H9 (cell line): ENCODE measurements at regions not wholly inside any gene's neighbourhood (a gene's known extent, or its start where the extent isn't known, plus 50 kb on each side); places are given as distances from the start of the nearest gene placed in this dataset.

Experiments used
- DNase-seq: peaks from one replicate; pipeline ENCODE4 v3.0.0-alpha.2; 2017
- H2AFZ ChIP-seq: one replicate; pipeline ENCODE4 v1.6.1; 2013; ENCODE audit warnings: mild to moderate bottlenecking, low read length, control low read depth, moderate library complexity
- H2AK5ac ChIP-seq: 2 replicates; pipeline ENCODE4 v1.6.1; 2013; ENCODE audit warnings: low read length, control low read depth, mixed read lengths; ENCODE audit not compliant: insufficient read length
- H2BK120ac ChIP-seq: one replicate; pipeline ENCODE4 v1.6.1; 2013; ENCODE audit warnings: low read depth, mild to moderate bottlenecking, low read length, control low read depth, inconsistent platforms; ENCODE audit not compliant: poor library complexity, severe bottlenecking
- H2BK12ac ChIP-seq: 2 replicates; pipeline ENCODE4 v1.6.1; 2013; ENCODE audit warnings: low read length, control low read depth, mixed read lengths, low read depth; ENCODE audit not compliant: insufficient read length
- H2BK15ac ChIP-seq: 2 replicates; pipeline ENCODE4 v1.6.1; 2013; ENCODE audit warnings: low read depth, low read length, control low read depth
- H2BK20ac ChIP-seq: one replicate; pipeline ENCODE4 v1.6.1; 2013; ENCODE audit warnings: low read depth, mild to moderate bottlenecking, low read length, control low read depth, inconsistent platforms; ENCODE audit not compliant: poor library complexity, severe bottlenecking
- H2BK5ac ChIP-seq: 2 replicates; pipeline ENCODE4 v1.6.1; 2013; ENCODE audit warnings: low read length, control low read depth, mixed read lengths; ENCODE audit not compliant: insufficient read length
- H3K14ac ChIP-seq: 2 replicates; pipeline ENCODE4 v1.6.1; 2013; ENCODE audit warnings: low read length, control low read depth; ENCODE audit not compliant: insufficient read depth
- H3K18ac ChIP-seq: 2 replicates; pipeline ENCODE4 v1.6.1; 2013; ENCODE audit warnings: low read depth, mild to moderate bottlenecking, mixed read lengths, low read length, control low read depth; ENCODE audit not compliant: insufficient read length
- H3K23ac ChIP-seq: 2 replicates; pipeline ENCODE4 v1.6.1; 2013; ENCODE audit warnings: low read length, control low read depth, mixed read lengths, low read depth; ENCODE audit not compliant: insufficient read length
- H3K23me2 ChIP-seq: 2 replicates; pipeline ENCODE4 v1.6.1; 2013; ENCODE audit warnings: low read depth, mild to moderate bottlenecking, mixed read lengths, low read length, control low read depth; ENCODE audit not compliant: insufficient read length, poor library complexity, severe bottlenecking
- H3K27ac ChIP-seq: 2 replicates; pipeline ENCODE4 v1.5.1; 2013; ENCODE audit warnings: low read length, control low read depth, mixed read lengths, low read depth; ENCODE audit not compliant: insufficient read length
- H3K27me3 ChIP-seq: 2 replicates; pipeline ENCODE4 v1.6.1; 2013; ENCODE audit warnings: low read length, control low read depth, inconsistent platforms; ENCODE audit not compliant: insufficient read depth
- H3K4ac ChIP-seq: 2 replicates; pipeline ENCODE4 v1.6.1; 2013; ENCODE audit warnings: low read depth, mild to moderate bottlenecking, control low read depth, inconsistent platforms, low read length, moderate library complexity
- H3K4me1 ChIP-seq: 2 replicates; pipeline ENCODE4 v1.6.1; 2013; ENCODE audit warnings: low read length, control low read depth, inconsistent platforms; ENCODE audit not compliant: insufficient read depth
- H3K4me2 ChIP-seq: 2 replicates; pipeline ENCODE4 v1.6.1; 2013; ENCODE audit warnings: low read length, control low read depth, mixed read lengths; ENCODE audit not compliant: insufficient read length, insufficient read depth
- H3K56ac ChIP-seq: 2 replicates; pipeline ENCODE4 v1.6.1; 2013; ENCODE audit warnings: low read depth, mild to moderate bottlenecking, mixed read lengths, low read length, control low read depth; ENCODE audit not compliant: insufficient read length
- H3K79me1 ChIP-seq: 2 replicates; pipeline ENCODE4 v1.6.1; 2013; ENCODE audit warnings: low read depth, mild to moderate bottlenecking, moderate library complexity, low read length, control low read depth, inconsistent platforms; ENCODE audit not compliant: insufficient read depth, poor library complexity, severe bottlenecking
- H3K79me2 ChIP-seq: 2 replicates; pipeline ENCODE4 v1.6.1; 2013; ENCODE audit warnings: low read length, control low read depth, inconsistent platforms; ENCODE audit not compliant: insufficient read depth
- H3K9ac ChIP-seq: 2 replicates; pipeline ENCODE4 v1.6.1; 2013; ENCODE audit warnings: low read length, control low read depth, mixed read lengths; ENCODE audit not compliant: insufficient read length; ENCODE audit errors: extremely low read depth
- H3K9me3 ChIP-seq: one replicate; pipeline ENCODE4 v1.6.1; 2013; ENCODE audit warnings: low read depth, low read length, inconsistent platforms; ENCODE audit not compliant: control insufficient read depth
- H3T11ph ChIP-seq: one replicate; pipeline ENCODE4 v1.6.1; 2013; ENCODE audit warnings: mild to moderate bottlenecking, low read length, control low read depth, inconsistent platforms
- H4K20me1 ChIP-seq: one replicate; pipeline ENCODE4 v1.6.1; 2013; ENCODE audit not compliant: control insufficient read depth, insufficient read length, insufficient read depth
- H4K5ac ChIP-seq: 2 replicates; pipeline ENCODE4 v1.6.1; 2013; ENCODE audit warnings: low read depth, mild to moderate bottlenecking, mixed read lengths, low read length, control low read depth; ENCODE audit not compliant: insufficient read length
- H4K8ac ChIP-seq: replicated peaks from 2 replicates; pipeline ENCODE4 v1.6.1; 2013; ENCODE audit warnings: low read length, control low read depth, mixed read lengths, low read depth; ENCODE audit not compliant: insufficient read length
- H4K91ac ChIP-seq: 2 replicates; pipeline ENCODE4 v1.6.1; 2013; ENCODE audit warnings: low read depth, mild to moderate bottlenecking, moderate library complexity, mixed read lengths, low read length, control low read depth; ENCODE audit not compliant: insufficient read length
- H3K27ac Mint-ChIP-seq, 3 experiments: 2 replicates in 2 of 3; 3 replicates in 1 of 3; pipeline ENCODE4 v1.8.0; 2020 to 2021; ENCODE audit warnings: mixed read lengths in 3 of 3, mild to moderate bottlenecking in 1 of 3, moderate library complexity in 1 of 3
- H3K27me3 Mint-ChIP-seq: 2 replicates; pipeline ENCODE4 v1.8.0; 2021; ENCODE audit warnings: low read depth, mild to moderate bottlenecking, moderate library complexity, mixed read lengths
- H3K36me3 Mint-ChIP-seq, 3 experiments: 2 replicates in 2 of 3; 3 replicates in 1 of 3; pipeline ENCODE4 v1.8.0; 2020 to 2021; ENCODE audit warnings: low read depth in 3 of 3, mixed read lengths in 3 of 3; ENCODE audit not compliant: insufficient read depth in 1 of 3
- H3K4me1 Mint-ChIP-seq, 2 experiments: 2 replicates each; pipeline ENCODE4 v1.8.0; 2020; ENCODE audit warnings: mixed read lengths in 2 of 2
- H3K4me3 Mint-ChIP-seq, 2 experiments: 2 replicates in 1 of 2; 3 replicates in 1 of 2; pipeline ENCODE4 v1.8.0; 2020 to 2021; ENCODE audit warnings: mild to moderate bottlenecking in 2 of 2, mixed read lengths in 2 of 2, moderate library complexity in 1 of 2
- H3K9me3 Mint-ChIP-seq, 2 experiments: 2 replicates in 1 of 2; 3 replicates in 1 of 2; pipeline ENCODE4 v1.8.0; 2020; ENCODE audit warnings: mild to moderate bottlenecking in 2 of 2, mixed read lengths in 2 of 2, moderate library complexity in 1 of 2
- CTCF ChIP-seq: fragments of 200-600 bp; sonication (generic); conservative IDR thresholded peaks from 3 replicates; pipeline ENCODE4 v1.8.0; 2021; ENCODE audit warnings: antibody characterized with exemption, mild to moderate bottlenecking
- WGBS: extraction: QIAGEN DNeasy Blood & Tissue Kit; methylation state at CpG from one replicate; pipeline ENCODE4 v1.1.7; 2013; ENCODE audit warnings: missing lambda C conversion rate, low lambda C conversion rate, mixed read lengths; ENCODE audit not compliant: insufficient read length; ENCODE audit errors: extremely low coverage; 5-methylcytosine and 5-hydroxymethylcytosine counted together

- no peak overlapping the region for H3K4me2 ChIP-seq
- no peak overlapping the region for H2BK120ac ChIP-seq
- H3K27ac Mint-ChIP-seq, result peak overlapping the region in 2 of 3 experiments; percentile 2 to 32; a peak in 2 of 7 replicates
- H3K9me3 Mint-ChIP-seq, result no peaks in the 10 kb centered on the region
- H3K14ac ChIP-seq, result no peak overlapping the region
- H4K5ac ChIP-seq, result no peak overlapping the region
- 0 out of 7 replicates have a peak, but pooled peaks cover 0 to 3% (median 0%) of the 10 kb centered on the region in 3 experiments for H3K36me3 Mint-ChIP-seq
- no peaks in the 10 kb centered on the region for H3K23me2 ChIP-seq
- no peak overlapping the region for H3K4ac ChIP-seq
- H2BK15ac ChIP-seq, result no peak overlapping the region
- H2BK12ac ChIP-seq, result no peak overlapping the region
- H3K18ac ChIP-seq, result no peak overlapping the region
- no peak overlapping the region for H2AFZ ChIP-seq
- peaks cover 16 to 20% of the 10 kb centered on the region in 2 experiments for H3K4me1 Mint-ChIP-seq
- H4K20me1 ChIP-seq, result no peaks in the 10 kb centered on the region
- WGBS, result no CpG with 5 or more reads among the region's 5 CpGs
- no peak overlapping the region for H3K23ac ChIP-seq
- no peaks in the 10 kb centered on the region; the same call in 1 of the 2 replicates for H3K27me3 Mint-ChIP-seq
- no peak overlapping the region for H3K27ac ChIP-seq
- H2BK20ac ChIP-seq, result no peak overlapping the region
- no peak overlapping the region for H4K91ac ChIP-seq
- no peak overlapping the region for H3K56ac ChIP-seq
- H3K79me2 ChIP-seq, result no peaks in the 10 kb centered on the region
- peaks cover 4% of the 10 kb centered on the region for H3K4me1 ChIP-seq
- H4K8ac ChIP-seq, result no peak overlapping the region
- H3T11ph ChIP-seq, result no peak overlapping the region
- no peak overlapping the region for H2BK5ac ChIP-seq
- H3K9ac ChIP-seq, result no peak overlapping the region
- no peaks in the 10 kb centered on the region for H3K9me3 ChIP-seq
- DNase-seq, result no peak
- no peak overlapping the region for H2AK5ac ChIP-seq
- no peak overlapping the region; a peak in 1 of 5 replicates for H3K4me3 Mint-ChIP-seq
- H3K79me1 ChIP-seq, result no peaks in the 10 kb centered on the region
- TF ChIP-seq CTCF, result no peak
- no peaks in the 10 kb centered on the region for H3K27me3 ChIP-seq
Measured at GRCh38 chr2:74764429-74765272, 69.3 kb upstream of the HK2 start.
